ENCODE measurements at regions not wholly inside any gene's neighbourhood (a gene's known extent, or its start where the extent isn't known, plus 50 kb on each side); places are given as distances from the start of the nearest gene placed in this dataset.

GRCh38 chr13:90428522-90429210 lies 918.8 kb upstream of the MIR17HG start:
- TF ChIP-seq CTCF (IDR thresholded peaks at IDR 0.05; ENCODE audit: poor library complexity) (no peak), EZH2phosphoT487 (IDR thresholded peaks at IDR 0.05; ENCODE audit: low read depth, severe bottlenecking, unreplicated experiment) (no peak)
